ENCODE measurements at regions not wholly inside any gene's neighbourhood (a gene's known extent, or its start where the extent isn't known, plus 50 kb on each side); places are given as distances from the start of the nearest gene placed in this dataset.
"Not testable (repeated sequence)": the region's sequence is repeated elsewhere in the genome, so short reads cannot be mapped to it uniquely, and the experiment has no call there.

GRCh38 chr12:131611416-131612091 lies 99.3 kb upstream of the SFSWAP start:
- no peak for DNase-seq

- no peak for DNase-seq
These were observed 98.7 kb upstream of the SFSWAP start for GRCh38 chr12:131612092-131612755.

GRCh38 chr12:131613186-131613585 lies 97.7 kb upstream of the SFSWAP start:
- DNase-seq, result no peak

GRCh38 chr12:131613678-131614077 lies 97.2 kb upstream of the SFSWAP start:
- no peak for DNase-seq

GRCh38 chr12:131615326-131616042 lies 95.4 kb upstream of the SFSWAP start:
- DNase-seq, result no peak

GRCh38 chr12:131616043-131616700 lies 94.7 kb upstream of the SFSWAP start:
- no peak for DNase-seq

- no peak for DNase-seq
These were observed 94.2 kb upstream of the SFSWAP start for GRCh38 chr12:131616738-131617137.

GRCh38 chr12:131617179-131617578 lies 93.7 kb upstream of the SFSWAP start:
- DNase-seq, result no peak

- no peak for DNase-seq
These were observed 93.1 kb upstream of the SFSWAP start for GRCh38 chr12:131617596-131618302.

GRCh38 chr12:131618303-131618658 lies 92.6 kb upstream of the SFSWAP start:
- DNase-seq, result no peak

- DNase-seq, result no peak
These were observed 92.2 kb upstream of the SFSWAP start for GRCh38 chr12:131618701-131619100.

GRCh38 chr12:131619106-131619642 lies 91.7 kb upstream of the SFSWAP start:
- DNase-seq, result no peak

- DNase-seq, result no peak
These were observed 91.0 kb upstream of the SFSWAP start for GRCh38 chr12:131619736-131620506.

GRCh38 chr12:131620520-131620919 lies 90.4 kb upstream of the SFSWAP start:
- no peak for DNase-seq

- DNase-seq, result no peak
These were observed 89.8 kb upstream of the SFSWAP start for GRCh38 chr12:131620946-131621681.

GRCh38 chr12:131621701-131622421 lies 89.0 kb upstream of the SFSWAP start:
- no peak for DNase-seq

GRCh38 chr12:131622422-131622955 lies 88.4 kb upstream of the SFSWAP start:
- DNase-seq, result no peak

- not testable (repeated sequence) for DNase-seq
These were observed 87.2 kb upstream of the SFSWAP start for GRCh38 chr12:131623404-131624368.

- not testable (repeated sequence) for DNase-seq
These were observed 86.5 kb upstream of the SFSWAP start for GRCh38 chr12:131624369-131624739.

Data from activated CD4-positive, alpha-beta T cell treated with anti-CD3 and anti-CD28 coated beads, Interleukin-2, amount 50 U/mL, for 4 hours (primary cell).